Natural killer cell (primary cell): ENCODE measurements at regions not wholly inside any gene's neighbourhood (a gene's known extent, or its start where the extent isn't known, plus 50 kb on each side); places are given as distances from the start of the nearest gene placed in this dataset.

Experiments used
- ATAC-seq, 3 donors: fragments of 150-1000 bp in 2 of 3; fragments of 200-7000 bp in 1 of 3; cut with Tn5 transposase; 1 replicate in 1 of 3; 2 replicates in 2 of 3; pipeline ENCODE4 v1.10.0; 2021; ENCODE audit warnings: mild to moderate bottlenecking in 2 of 3, moderate library complexity in 2 of 3
- DNase-seq, 2 donors: peaks; one replicate each; pipeline versions ENCODE4 v3.0.0 to v3.0.0-alpha.2; 2013 to 2021; ENCODE audit warnings: mixed read lengths in 1 of 2
- H3K27ac ChIP-seq: one replicate; pipeline ENCODE4 v1.5.1; 2013; ENCODE audit warnings: mild to moderate bottlenecking, low read length
- H3K27me3 ChIP-seq: one replicate; pipeline ENCODE4 v1.6.1; 2013; ENCODE audit warnings: low read length; ENCODE audit not compliant: control insufficient read depth, insufficient read depth
- H3K36me3 ChIP-seq: one replicate; pipeline ENCODE4 v1.6.1; 2013; ENCODE audit warnings: low read length; ENCODE audit not compliant: control insufficient read depth, insufficient read depth
- H3K4me1 ChIP-seq: one replicate; pipeline ENCODE4 v1.6.1; 2013; ENCODE audit warnings: low read length; ENCODE audit not compliant: control insufficient read depth, insufficient read depth
- H3K4me3 ChIP-seq: one replicate; pipeline ENCODE4 v1.5.1; 2013; ENCODE audit warnings: low read length
- H3K9me3 ChIP-seq: one replicate; pipeline ENCODE4 v1.6.1; 2013; ENCODE audit warnings: low read length; ENCODE audit not compliant: control insufficient read depth, insufficient read depth
- H3K27ac Mint-ChIP-seq, 2 donors: one replicate each; pipeline ENCODE4 v1.8.0; 2022; ENCODE audit warnings: mild to moderate bottlenecking in 2 of 2, mixed read lengths in 2 of 2, moderate library complexity in 1 of 2
- H3K27me3 Mint-ChIP-seq, 2 donors: one replicate each; pipeline ENCODE4 v1.8.0; 2022; ENCODE audit warnings: low read depth in 2 of 2, mixed read lengths in 2 of 2
- H3K36me3 Mint-ChIP-seq: one replicate; pipeline ENCODE4 v1.8.0; 2022; ENCODE audit warnings: mixed read lengths
- H3K4me1 Mint-ChIP-seq, 2 donors: one replicate each; pipeline ENCODE4 v1.8.0; 2022; ENCODE audit warnings: mixed read lengths in 2 of 2
- H3K4me3 Mint-ChIP-seq: one replicate; pipeline ENCODE4 v1.8.0; 2022; ENCODE audit warnings: mild to moderate bottlenecking, moderate library complexity, mixed read lengths
- H3K9me3 Mint-ChIP-seq, 2 donors: one replicate each; pipeline ENCODE4 v1.8.0; 2022; ENCODE audit warnings: mixed read lengths in 2 of 2
- CTCF ChIP-seq: fragments of 200-600 bp; IDR thresholded peaks from one replicate; pipeline ENCODE4 v1.8.0; 2022; ENCODE audit warnings: antibody characterized with exemption
- WGBS: methylation state at CpG from one replicate; pipeline ENCODE4 v1.1.7; 2013; ENCODE audit warnings: missing lambda C conversion rate; ENCODE audit not compliant: insufficient coverage; 5-methylcytosine and 5-hydroxymethylcytosine counted together
- intact Hi-C: fragments of 100-400 bp; cut with micrococcal nuclease; formaldehyde crosslinking; loops from one replicate; pipeline ENCODE4 v1.14.2; 2022

GRCh38 chr7:110262251-110262650 lies 828.7 kb upstream of the LRRN3 start:
- no peak overlapping the region for H3K27ac Mint-ChIP-seq
- no peaks in the 10 kb centered on the region for H3K27me3 ChIP-seq
- H3K4me1 ChIP-seq, result no peaks in the 10 kb centered on the region
- no peak for ATAC-seq
- no peaks in the 10 kb centered on the region for H3K27me3 Mint-ChIP-seq
- no peak overlapping the region for H3K4me3 Mint-ChIP-seq
- no peak overlapping the region for H3K4me3 ChIP-seq
- DNase-seq, result no peak
- no peak for TF ChIP-seq CTCF
- no peaks in the 10 kb centered on the region for H3K36me3 ChIP-seq
- no peak overlapping the region for H3K27ac ChIP-seq
- intact Hi-C loops, result no loop called here
- peaks cover 9 to 17% of the 10 kb centered on the region in 2 donors for H3K9me3 Mint-ChIP-seq
- H3K36me3 Mint-ChIP-seq, result no peaks in the 10 kb centered on the region
- no peaks in the 10 kb centered on the region for H3K4me1 Mint-ChIP-seq
- WGBS, result no CpG with 5 or more reads among the region's 2 CpGs
- H3K9me3 ChIP-seq, result no peaks in the 10 kb centered on the region

GRCh38 chr7:110264288-110264687 lies 826.6 kb upstream of the LRRN3 start:
- Mint-ChIP-seq H3K9me3 (peaks cover 8 to 13% of the 10 kb centered on the region in 2 donors), H3K4me1 (no peaks in the 10 kb centered on the region), H3K27me3 (no peaks in the 10 kb centered on the region), H3K27ac (no peak overlapping the region), H3K4me3 (no peak overlapping the region), H3K36me3 (peaks cover 6% of the 10 kb centered on the region)
- Histone ChIP-seq H3K27me3 (no peaks in the 10 kb centered on the region), H3K9me3 (no peaks in the 10 kb centered on the region), H3K27ac (no peak overlapping the region), H3K4me3 (no peak overlapping the region), H3K36me3 (no peaks in the 10 kb centered on the region), H3K4me1 (no peaks in the 10 kb centered on the region)
- WGBS, result 86% methylated on average over 4 of the region's 5 CpGs
- DNase-seq (no peak), ATAC-seq (no peak)
- no peak for TF ChIP-seq CTCF
- intact Hi-C loops, result no loop called here

GRCh38 chr7:110281362-110281761 lies 809.6 kb upstream of the LRRN3 start:
- Mint-ChIP-seq H3K4me3 (no peak overlapping the region), H3K4me1 (no peaks in the 10 kb centered on the region), H3K27ac (no peak overlapping the region), H3K36me3 (peaks cover 5% of the 10 kb centered on the region), H3K27me3 (no peaks in the 10 kb centered on the region), H3K9me3 (peaks cover 5 to 7% of the 10 kb centered on the region in 2 donors)
- intact Hi-C loops, result no loop called here
- Histone ChIP-seq H3K36me3 (no peaks in the 10 kb centered on the region), H3K27me3 (no peaks in the 10 kb centered on the region), H3K4me3 (no peak overlapping the region), H3K4me1 (no peaks in the 10 kb centered on the region), H3K27ac (no peak overlapping the region), H3K9me3 (peaks cover 2% of the 10 kb centered on the region)
- TF ChIP-seq CTCF, result no peak
- ATAC-seq, result no peak
- DNase-seq, result no peak
- WGBS, result 81% methylated on average over 4 of the region's 4 CpGs

- no peak for DNase-seq
- no peak overlapping the region for H3K27ac ChIP-seq
- Mint-ChIP-seq H3K4me1 (no peaks in the 10 kb centered on the region), H3K4me3 (no peak overlapping the region), H3K9me3 (peaks cover 4 to 10% of the 10 kb centered on the region in 2 donors), H3K27me3 (no peaks in the 10 kb centered on the region), H3K36me3 (peaks cover 5% of the 10 kb centered on the region), H3K27ac (no peak overlapping the region)
- no peak for ATAC-seq
- H3K4me3 ChIP-seq, result no peak overlapping the region
- H3K4me1 ChIP-seq, result no peaks in the 10 kb centered on the region
- H3K27me3 ChIP-seq, result no peaks in the 10 kb centered on the region
- TF ChIP-seq CTCF, result no peak
- intact Hi-C loops, result no loop called here
- WGBS, result 60% methylated on average over 1 of the region's 2 CpGs
- peaks cover 2% of the 10 kb centered on the region for H3K9me3 ChIP-seq
- H3K36me3 ChIP-seq, result no peaks in the 10 kb centered on the region
These were observed 807.9 kb upstream of the LRRN3 start for GRCh38 chr7:110283056-110283455.
